IMR-90 (cell line): ENCODE measurements at regions not wholly inside any gene's neighbourhood (a gene's known extent, or its start where the extent isn't known, plus 50 kb on each side); places are given as distances from the start of the nearest gene placed in this dataset.

Experiments used
- CHD1 ChIP-seq: IDR thresholded peaks from 2 replicates; pipeline ENCODE4 v1.6.1; 2012; ENCODE audit warnings: low read depth, low read length, improper control_type of control experiment
- CTCF ChIP-seq: conservative IDR thresholded peaks from 2 replicates; pipeline ENCODE4 v1.5.1; 2012; ENCODE audit warnings: mild to moderate bottlenecking, low read depth, low read length, improper control_type of control experiment

- TF ChIP-seq CTCF (no peak), CHD1 (no peak)
Observed at GRCh38 chr2:54387059-54387991, 68.8 kb upstream of the SPTBN1 start.
